ENCODE measurements at regions not wholly inside any gene's neighbourhood (a gene's known extent, or its start where the extent isn't known, plus 50 kb on each side); places are given as distances from the start of the nearest gene placed in this dataset.

- TF ChIP-seq CTCF (IDR thresholded peaks at IDR 0.05; ENCODE audit: low read length) (no peak), EZH2 (IDR thresholded peaks at IDR 0.05; ENCODE audit: borderline replicate concordance, low read length) (no peak)
Observed at GRCh38 chr3:55333923-55334322, 153.2 kb downstream of the WNT5A start.

All from OCI-LY1 (cell line).